PC-9 (cell line): ENCODE measurements at regions not wholly inside any gene's neighbourhood (a gene's known extent, or its start where the extent isn't known, plus 50 kb on each side); places are given as distances from the start of the nearest gene placed in this dataset.

Source experiments
- BruUV-seq: library from RNA; stranded (reverse); fragments of 400-500 nt; replicated peaks from 2 replicates; lab custom pipeline; 2021; lab: Mats Ljungman, UMichigan
- CTCF ChIA-PET: fragments of 300-600 bp; sonication (Branson Sonifier 250); formaldehyde crosslinking; loops from one replicate; lab custom pipeline; 2022; ENCODE audit warnings: antibody characterized with exemption; lab: Charles Lee
- POLR2A ChIA-PET: fragments of 300-600 bp; sonication (Branson Sonifier 250); formaldehyde crosslinking; loops from one replicate; lab custom pipeline; 2022; ENCODE audit warnings: antibody characterized with exemption; ENCODE audit not compliant: unreplicated experiment; lab: Charles Lee
- DNase-seq, 2 experiments: peaks; one replicate each; pipeline versions ENCODE4 v3.0.0 to v3.0.0-alpha.2; 2015 to 2022; ENCODE audit warnings: mixed read lengths in 1 of 2
- H2AFZ ChIP-seq: fragments of 200-600 bp; sonication (generic); 2 replicates; pipeline ENCODE4 v1.8.1; 2017; ENCODE audit warnings: antibody characterized with exemption
- H3F3A ChIP-seq: fragments of 200-600 bp; sonication (generic); 2 replicates; pipeline ENCODE4 v1.8.1; 2017; ENCODE audit warnings: antibody characterized with exemption, mild to moderate bottlenecking, low read depth; ENCODE audit not compliant: insufficient read depth
- H3K27ac ChIP-seq: fragments of 200-600 bp; sonication (generic); 2 replicates; pipeline ENCODE4 v1.6.1; 2016; ENCODE audit warnings: mixed run types
- H3K27me3 ChIP-seq: fragments of 200-600 bp; sonication (generic); 2 replicates; pipeline ENCODE4 v1.6.1; 2016; ENCODE audit warnings: low read depth, mixed run types; ENCODE audit not compliant: insufficient read depth
- H3K36me3 ChIP-seq: fragments of 200-600 bp; sonication (generic); 2 replicates; pipeline ENCODE4 v1.6.1; 2016; ENCODE audit warnings: low read depth, mixed run types
- H3K4me1 ChIP-seq: fragments of 200-600 bp; sonication (generic); replicated peaks from 2 replicates; pipeline ENCODE4 v1.6.1; 2016; ENCODE audit warnings: mixed run types; ENCODE audit not compliant: insufficient read depth
- H3K4me2 ChIP-seq: fragments of 200-600 bp; sonication (generic); 2 replicates; pipeline ENCODE4 v1.6.1; 2017; ENCODE audit warnings: mixed run types
- H3K4me3 ChIP-seq: fragments of 200-600 bp; sonication (generic); 2 replicates; pipeline ENCODE4 v1.6.1; 2016; ENCODE audit warnings: mixed run types
- H3K79me2 ChIP-seq: fragments of 200-600 bp; sonication (generic); 2 replicates; pipeline ENCODE4 v1.6.1; 2017; ENCODE audit warnings: low read depth, mixed run types
- H3K9me2 ChIP-seq: fragments of 200-600 bp; sonication (generic); 2 replicates; pipeline ENCODE4 v1.8.1; 2017; ENCODE audit warnings: mild to moderate bottlenecking; ENCODE audit not compliant: insufficient read depth
- H3K9me3 ChIP-seq: fragments of 200-600 bp; sonication (generic); 2 replicates; pipeline ENCODE4 v1.8.1; 2016; ENCODE audit warnings: low read depth; ENCODE audit not compliant: insufficient read depth
- H4K20me1 ChIP-seq: fragments of 200-600 bp; sonication (generic); 2 replicates; pipeline ENCODE4 v1.8.1; 2017; ENCODE audit not compliant: insufficient read depth
- CTCF ChIP-seq: fragments of 200-600 bp; sonication (generic); conservative IDR thresholded peaks from 2 replicates; pipeline ENCODE4 v1.6.1; 2017; ENCODE audit warnings: mixed run types, antibody characterized with exemption, mild to moderate bottlenecking, moderate library complexity
- EZH2 ChIP-seq: fragments of 200-600 bp; sonication (generic); IDR thresholded peaks from 2 replicates; pipeline ENCODE4 v1.8.0; 2017; ENCODE audit warnings: antibody characterized with exemption, low read depth
- intact Hi-C: fragments of 100-400 bp; cut with micrococcal nuclease; formaldehyde crosslinking; loops from one replicate; pipeline ENCODE4 v1.10.0; 2022; ENCODE audit not compliant: unreplicated experiment

DNA sequence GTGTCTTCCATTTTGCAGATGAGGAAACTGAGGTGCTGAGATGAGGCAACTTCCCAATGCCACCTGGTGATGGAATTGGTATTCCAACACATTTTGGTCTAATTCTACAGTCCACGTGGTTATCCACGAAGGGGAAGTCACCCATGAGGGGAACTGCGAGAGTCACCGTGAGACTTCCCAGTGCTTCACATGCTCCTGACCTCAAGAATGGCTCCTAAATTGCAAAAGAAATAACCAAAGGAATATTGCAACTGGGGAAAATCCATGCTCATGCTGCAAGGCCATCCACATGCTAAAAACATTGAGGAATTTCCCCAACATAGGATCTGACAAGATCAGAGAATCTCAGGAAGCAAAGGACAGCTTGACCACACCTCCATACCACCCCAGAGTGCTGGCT lies 153.9 kb downstream of the HS3ST3B1 start:
- Histone ChIP-seq H3K9me3 (no peaks in the 10 kb centered on the region), H3K4me3 (no peak overlapping the region), H3F3A (no peaks in the 10 kb centered on the region), H3K36me3 (no peaks in the 10 kb centered on the region), H3K79me2 (no peaks in the 10 kb centered on the region), H2AFZ (no peak overlapping the region), H3K9me2 (no peaks in the 10 kb centered on the region), H3K27me3 (no peaks in the 10 kb centered on the region), H3K4me1 (no peaks in the 10 kb centered on the region), H4K20me1 (no peaks in the 10 kb centered on the region), H3K4me2 (no peak overlapping the region), H3K27ac (no peak overlapping the region)
- no TSS peak for BruUV-seq
- DNase-seq: no peak
- CTCF ChIA-PET: no interaction called here
- POLR2A ChIA-PET: no interaction called here
- intact Hi-C loops: no loop called here
- no peak for TF ChIP-seq EZH2
- no peak for TF ChIP-seq CTCF

GRCh38 chr17:14452856-14453255 lies 152.0 kb downstream of the HS3ST3B1 start:
- no peak overlapping the region for H3K27ac ChIP-seq
- H3K4me2 ChIP-seq: no peak overlapping the region
- CTCF ChIA-PET: no interaction called here
- TF ChIP-seq CTCF (no peak), EZH2 (no peak)
- no peaks in the 10 kb centered on the region for H3K4me1 ChIP-seq
- H3K9me2 ChIP-seq: no peaks in the 10 kb centered on the region
- POLR2A ChIA-PET: no interaction called here
- H3K4me3 ChIP-seq: no peak overlapping the region
- H2AFZ ChIP-seq: no peak overlapping the region
- no peaks in the 10 kb centered on the region for H3K36me3 ChIP-seq
- no TSS peak for BruUV-seq
- no peaks in the 10 kb centered on the region for H3K27me3 ChIP-seq
- intact Hi-C loops: no loop called here
- H4K20me1 ChIP-seq: no peaks in the 10 kb centered on the region
- no peaks in the 10 kb centered on the region for H3F3A ChIP-seq
- no peaks in the 10 kb centered on the region for H3K79me2 ChIP-seq
- no peaks in the 10 kb centered on the region for H3K9me3 ChIP-seq
- no peak for DNase-seq

DNA sequence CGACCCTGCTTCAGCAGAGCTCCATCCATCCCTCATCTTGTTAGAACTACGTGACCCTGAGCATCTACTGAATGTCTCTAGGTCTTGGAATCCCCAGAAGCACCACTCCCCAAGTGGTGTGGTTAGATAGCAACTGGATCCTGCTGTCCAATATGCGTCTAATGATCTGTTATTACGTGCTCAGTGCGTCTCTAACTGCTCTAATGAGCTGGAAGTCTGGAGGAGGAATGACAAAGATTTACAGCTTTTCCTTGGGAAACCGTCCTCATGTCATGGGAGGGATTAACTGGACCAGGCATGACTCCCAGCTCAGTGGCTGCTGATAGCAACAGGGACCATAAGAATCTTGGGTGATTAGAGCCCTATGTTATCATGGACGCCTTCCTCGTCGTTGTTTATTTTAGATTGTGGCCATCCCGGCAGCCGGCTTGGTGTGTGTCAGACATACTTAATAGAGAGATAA lies 150.9 kb downstream of the HS3ST3B1 start:
- Histone ChIP-seq H3K4me2 (no peak overlapping the region), H3K4me3 (no peak overlapping the region), H3K9me3 (no peaks in the 10 kb centered on the region), H3K79me2 (no peaks in the 10 kb centered on the region), H2AFZ (no peak overlapping the region), H3K36me3 (no peaks in the 10 kb centered on the region), H3F3A (no peaks in the 10 kb centered on the region), H3K27me3 (no peaks in the 10 kb centered on the region), H3K27ac (no peak overlapping the region), H3K4me1 (no peaks in the 10 kb centered on the region), H4K20me1 (no peaks in the 10 kb centered on the region), H3K9me2 (no peaks in the 10 kb centered on the region)
- TF ChIP-seq CTCF (no peak), EZH2 (no peak)
- POLR2A ChIA-PET: no interaction called here
- intact Hi-C loops: no loop called here
- CTCF ChIA-PET: no interaction called here
- no peak for DNase-seq
- no TSS peak for BruUV-seq
